Body of pancreas (tissue), 4 donors: ENCODE measurements at regions not wholly inside any gene's neighbourhood (a gene's known extent, or its start where the extent isn't known, plus 50 kb on each side); places are given as distances from the start of the nearest gene placed in this dataset.

Source experiments
- ATAC-seq: fragments of 150-250 bp; one replicate; pipeline ENCODE4 v1.9.1; 2016
- DNase-seq, 4 donors: peaks; one replicate each; pipeline ENCODE4 v3.0.0-alpha.2; 2019
- H3K27ac ChIP-seq, 4 donors: fragments of 200-600 bp; sonication (generic); 1 replicate in 3 of 4; 2 replicates in 1 of 4; pipeline versions ENCODE4 v1.5.1 to v1.6.1; 2016 to 2019; ENCODE audit warnings: mild to moderate bottlenecking in 1 of 4, mixed read lengths in 1 of 4, moderate library complexity in 1 of 4
- H3K27me3 ChIP-seq, 2 donors: fragments of 200-600 bp; sonication (generic); one replicate each; pipeline ENCODE4 v1.6.0; 2016; ENCODE audit warnings: mild to moderate bottlenecking in 1 of 2
- H3K36me3 ChIP-seq, 2 donors: fragments of 200-600 bp; sonication (generic); replicated peaks in 1 of 2; 2 replicates each; pipeline ENCODE4 v1.5.1; 2016; ENCODE audit warnings: low read depth in 2 of 2; ENCODE audit not compliant: insufficient read depth in 1 of 2
- H3K4me1 ChIP-seq: fragments of 200-600 bp; sonication (generic); one replicate; pipeline ENCODE4 v1.6.0; 2016
- H3K4me3 ChIP-seq, 2 donors: fragments of 200-600 bp; sonication (generic); 1 replicate in 1 of 2; 2 replicates in 1 of 2; pipeline ENCODE4 v1.5.1; 2016 to 2019
- H3K9me3 ChIP-seq, 3 donors: fragments of 200-600 bp; sonication (generic); 1 replicate in 2 of 3; 2 replicates in 1 of 3; pipeline ENCODE4 v1.5.1; 2016
- POLR2A ChIP-seq, 3 donors: fragments of 450-650 bp; IDR thresholded peaks; one replicate each; pipeline ENCODE4 v1.6.1; 2016; ENCODE audit warnings: antibody characterized with exemption in 3 of 3, mild to moderate bottlenecking in 2 of 3
- WGBS, 2 donors: methylation state at CpG; one replicate each; pipeline ENCODE4 v1.1.5; 2017; 5-methylcytosine and 5-hydroxymethylcytosine counted together
- intact Hi-C: fragments of 100-400 bp; cut with DNase I; formaldehyde crosslinking; loops from one replicate; pipeline ENCODE4 v1.15.1; 2023
- TF ChIP-seq, protein P1 (sequence below), 7 experiments: fragments of 450-650 bp in 4 of 7; fragments of 200-600 bp in 3 of 7; sonication (generic) in 3 of 7; IDR thresholded peaks; one replicate each; pipeline ENCODE4 v1.5.1; 2016 to 2019; ENCODE audit warnings: antibody characterized with exemption in 7 of 7

DNA sequence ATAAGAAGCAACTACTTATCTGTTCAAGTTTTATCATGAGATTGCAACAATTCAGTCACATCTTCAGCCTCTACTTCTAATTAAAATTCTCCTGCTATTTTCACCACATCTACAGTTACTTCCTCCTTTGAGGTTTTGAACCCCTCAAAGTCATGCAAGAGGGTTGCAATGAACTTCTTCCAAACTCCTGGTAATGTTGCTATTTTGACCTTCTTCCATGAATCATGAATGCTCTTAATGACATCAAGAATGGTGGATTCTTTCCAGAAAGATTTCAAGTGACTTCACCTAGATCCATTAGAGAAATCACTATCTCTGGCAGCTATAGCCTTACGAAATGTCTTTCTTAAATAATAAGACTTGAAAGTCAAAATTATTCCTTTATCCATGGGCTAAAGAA, 1052.8 kb upstream of the NRXN1 start:
- TF ChIP-seq POLR2A (IDR thresholded peaks at IDR 0.05): no peak
- TF ChIP-seq, protein P1, sequence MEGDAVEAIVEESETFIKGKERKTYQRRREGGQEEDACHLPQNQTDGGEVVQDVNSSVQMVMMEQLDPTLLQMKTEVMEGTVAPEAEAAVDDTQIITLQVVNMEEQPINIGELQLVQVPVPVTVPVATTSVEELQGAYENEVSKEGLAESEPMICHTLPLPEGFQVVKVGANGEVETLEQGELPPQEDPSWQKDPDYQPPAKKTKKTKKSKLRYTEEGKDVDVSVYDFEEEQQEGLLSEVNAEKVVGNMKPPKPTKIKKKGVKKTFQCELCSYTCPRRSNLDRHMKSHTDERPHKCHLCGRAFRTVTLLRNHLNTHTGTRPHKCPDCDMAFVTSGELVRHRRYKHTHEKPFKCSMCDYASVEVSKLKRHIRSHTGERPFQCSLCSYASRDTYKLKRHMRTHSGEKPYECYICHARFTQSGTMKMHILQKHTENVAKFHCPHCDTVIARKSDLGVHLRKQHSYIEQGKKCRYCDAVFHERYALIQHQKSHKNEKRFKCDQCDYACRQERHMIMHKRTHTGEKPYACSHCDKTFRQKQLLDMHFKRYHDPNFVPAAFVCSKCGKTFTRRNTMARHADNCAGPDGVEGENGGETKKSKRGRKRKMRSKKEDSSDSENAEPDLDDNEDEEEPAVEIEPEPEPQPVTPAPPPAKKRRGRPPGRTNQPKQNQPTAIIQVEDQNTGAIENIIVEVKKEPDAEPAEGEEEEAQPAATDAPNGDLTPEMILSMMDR (IDR thresholded peaks at IDR 0.05): no peak
- H3K36me3 ChIP-seq: no peaks in the 10 kb centered on the region
- H3K4me3 ChIP-seq: no peak overlapping the region
- no peaks in the 10 kb centered on the region for H3K4me1 ChIP-seq
- intact Hi-C loops: no loop called here
- DNase-seq (no peak), ATAC-seq (no peak)
- 42 to 59% methylated on average over 1 of the region's 1 CpG for WGBS, 2 donors
- H3K9me3 ChIP-seq: no peaks in the 10 kb centered on the region
- H3K27ac ChIP-seq: no peak overlapping the region
- H3K27me3 ChIP-seq: no peaks in the 10 kb centered on the region

DNA sequence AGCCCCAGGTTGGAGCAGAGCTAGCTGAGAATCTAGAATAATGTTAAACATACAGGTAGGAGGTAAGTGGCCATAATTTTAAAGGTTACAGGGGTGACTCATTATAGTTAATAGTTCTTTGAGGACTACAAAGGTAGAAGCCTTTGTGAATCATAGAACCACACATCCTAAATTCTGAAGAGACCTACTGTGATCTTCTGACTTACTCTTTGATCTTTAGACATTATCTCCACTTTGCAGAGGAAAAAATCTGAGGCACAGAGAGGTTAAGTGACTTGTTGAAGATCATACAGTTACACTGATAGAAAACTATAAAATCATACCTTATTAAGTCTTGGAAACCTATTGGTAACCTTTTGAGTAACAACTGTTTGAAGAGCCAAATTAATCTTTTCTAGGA, 1051.3 kb upstream of the NRXN1 start:
- Histone ChIP-seq H3K36me3 (no peaks in the 10 kb centered on the region), H3K4me1 (no peaks in the 10 kb centered on the region), H3K27ac (no peak overlapping the region), H3K9me3 (no peaks in the 10 kb centered on the region), H3K27me3 (no peaks in the 10 kb centered on the region), H3K4me3 (no peak overlapping the region)
- DNase-seq: no peak
- ATAC-seq: no peak
- TF ChIP-seq, protein P1 (IDR thresholded peaks at IDR 0.05): no peak
- TF ChIP-seq POLR2A (IDR thresholded peaks at IDR 0.05): no peak
- intact Hi-C loops: no loop called here

- no peak overlapping the region for H3K27ac ChIP-seq
- no peaks in the 10 kb centered on the region for H3K36me3 ChIP-seq
- H3K9me3 ChIP-seq: no peaks in the 10 kb centered on the region
- TF ChIP-seq POLR2A (IDR thresholded peaks at IDR 0.05): no peak
- TF ChIP-seq, protein P1 (IDR thresholded peaks at IDR 0.05): no peak
- intact Hi-C loops: no loop called here
- no peak overlapping the region for H3K4me3 ChIP-seq
- H3K27me3 ChIP-seq: no peaks in the 10 kb centered on the region
- no peaks in the 10 kb centered on the region for H3K4me1 ChIP-seq
- DNase-seq: no peak
- ATAC-seq: no peak
Measured at GRCh38 chr2:52082646-52083045, 1050.7 kb upstream of the NRXN1 start.

GRCh38 chr2:52079602-52080001, 1047.7 kb upstream of the NRXN1 start:
- DNase-seq (no peak), ATAC-seq (no peak)
- intact Hi-C loops: no loop called here
- WGBS, 2 donors: 54 to 57% methylated on average over 2 of the region's 2 CpGs
- TF ChIP-seq, protein P1 (IDR thresholded peaks at IDR 0.05): no peak
- TF ChIP-seq POLR2A (IDR thresholded peaks at IDR 0.05): no peak
- H3K27me3 ChIP-seq: no peaks in the 10 kb centered on the region
- no peaks in the 10 kb centered on the region for H3K4me1 ChIP-seq
- H3K9me3 ChIP-seq: no peaks in the 10 kb centered on the region
- H3K36me3 ChIP-seq: no peaks in the 10 kb centered on the region
- no peak overlapping the region for H3K27ac ChIP-seq
- no peak overlapping the region for H3K4me3 ChIP-seq

GRCh38 chr2:52077159-52077558, 1045.2 kb upstream of the NRXN1 start:
- Histone ChIP-seq H3K9me3 (no peaks in the 10 kb centered on the region), H3K4me1 (no peaks in the 10 kb centered on the region), H3K36me3 (no peaks in the 10 kb centered on the region), H3K4me3 (no peak overlapping the region), H3K27me3 (no peaks in the 10 kb centered on the region), H3K27ac (no peak overlapping the region)
- TF ChIP-seq POLR2A (IDR thresholded peaks at IDR 0.05): no peak
- TF ChIP-seq, protein P1 (IDR thresholded peaks at IDR 0.05): no peak
- intact Hi-C loops: no loop called here
- DNase-seq: no peak
- no peak for ATAC-seq
